ENCODE measurements at regions not wholly inside any gene's neighbourhood (a gene's known extent, or its start where the extent isn't known, plus 50 kb on each side); places are given as distances from the start of the nearest gene placed in this dataset.
"Not testable (repeated sequence)": the region's sequence is repeated elsewhere in the genome, so short reads cannot be mapped to it uniquely, and the experiment has no call there.

- no peak for DNase-seq
Observed at GRCh38 chr2:8369522-8369921, 312.3 kb upstream of the ID2 start.

- no peak for DNase-seq
Observed at GRCh38 chr2:8370258-8370802, 311.5 kb upstream of the ID2 start.

GRCh38 chr2:8371653-8372052 is 310.2 kb upstream of the ID2 start:
- DNase-seq: peak; percentile 41

- no peak for DNase-seq
Observed at GRCh38 chr2:8374782-8375181, 307.1 kb upstream of the ID2 start.

- no peak for DNase-seq
Observed at GRCh38 chr2:8376603-8377410, 305.0 kb upstream of the ID2 start.

- DNase-seq: no peak
Observed at GRCh38 chr2:8378016-8378810, 303.6 kb upstream of the ID2 start.

- DNase-seq: no peak
Observed at GRCh38 chr2:8379128-8379527, 302.7 kb upstream of the ID2 start.

GRCh38 chr2:8379549-8379948 is 302.3 kb upstream of the ID2 start:
- DNase-seq: no peak

GRCh38 chr2:8380026-8380425 is 301.8 kb upstream of the ID2 start:
- no peak for DNase-seq

- DNase-seq: no peak
Observed at GRCh38 chr2:8380566-8380965, 301.3 kb upstream of the ID2 start.

- no peak for DNase-seq
Observed at GRCh38 chr2:8382485-8382884, 299.4 kb upstream of the ID2 start.

- not testable (repeated sequence) for DNase-seq
Observed at GRCh38 chr2:8386748-8387147, 295.1 kb upstream of the ID2 start.

GRCh38 chr2:8388781-8389180 is 293.1 kb upstream of the ID2 start:
- DNase-seq: no peak

GRCh38 chr2:8389431-8390108 is 292.3 kb upstream of the ID2 start:
- DNase-seq: no peak

- DNase-seq: no peak
Observed at GRCh38 chr2:8391126-8391525, 290.7 kb upstream of the ID2 start.

- no peak for DNase-seq
Observed at GRCh38 chr2:8391584-8391983, 290.3 kb upstream of the ID2 start.

GRCh38 chr2:8392098-8392866 is 289.6 kb upstream of the ID2 start:
- DNase-seq: no peak

- no peak for DNase-seq
Observed at GRCh38 chr2:8393506-8393905, 288.4 kb upstream of the ID2 start.

GRCh38 chr2:8394131-8394530 is 287.7 kb upstream of the ID2 start:
- no peak for DNase-seq

- no peak for DNase-seq
Observed at GRCh38 chr2:8394569-8395359, 287.1 kb upstream of the ID2 start.

GRCh38 chr2:8395718-8396117 is 286.1 kb upstream of the ID2 start:
- DNase-seq: no peak
